GM18508 (cell line): ENCODE measurements at regions not wholly inside any gene's neighbourhood (a gene's known extent, or its start where the extent isn't known, plus 50 kb on each side); places are given as distances from the start of the nearest gene placed in this dataset.
"Not testable (repeated sequence)": the region's sequence is repeated elsewhere in the genome, so short reads cannot be mapped to it uniquely, and the experiment has no call there.

Experiments used
- ATAC-seq: cut with Tn5 transposase; IDR thresholded peaks from one replicate; pipeline ENCODE4 v1.9.1; 2021; ENCODE audit warnings: moderate number of reproducible peaks; ENCODE audit not compliant: insufficient read depth, unreplicated experiment

- ATAC-seq, result no peak
Measured at GRCh38 chr17:70366386-70366785, 197.1 kb downstream of the KCNJ2 start.

GRCh38 chr17:70368011-70368410 lies 198.7 kb downstream of the KCNJ2 start:
- no peak for ATAC-seq

- no peak for ATAC-seq
Measured at GRCh38 chr17:70369391-70369790, 200.1 kb downstream of the KCNJ2 start.

DNA sequence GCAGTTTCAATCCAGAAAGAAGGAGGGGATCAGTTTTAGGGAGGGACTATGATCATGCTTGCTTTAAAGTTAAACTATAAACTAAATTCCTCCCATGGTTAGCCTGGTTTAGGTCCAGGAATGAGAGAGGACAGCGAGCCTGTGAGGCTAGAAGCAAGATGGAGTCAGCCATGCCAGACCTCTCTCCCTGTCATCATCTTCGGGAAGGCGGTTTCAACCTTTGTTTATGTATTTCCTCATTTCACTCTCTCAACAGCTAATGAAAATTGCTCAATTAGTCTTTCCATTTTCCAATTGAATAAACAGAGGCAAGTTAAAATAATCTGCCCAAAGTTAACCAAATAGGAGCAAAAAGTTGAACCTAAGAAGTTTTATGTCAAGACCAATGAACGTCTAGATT lies 201.5 kb downstream of the KCNJ2 start:
- no peak for ATAC-seq

DNA sequence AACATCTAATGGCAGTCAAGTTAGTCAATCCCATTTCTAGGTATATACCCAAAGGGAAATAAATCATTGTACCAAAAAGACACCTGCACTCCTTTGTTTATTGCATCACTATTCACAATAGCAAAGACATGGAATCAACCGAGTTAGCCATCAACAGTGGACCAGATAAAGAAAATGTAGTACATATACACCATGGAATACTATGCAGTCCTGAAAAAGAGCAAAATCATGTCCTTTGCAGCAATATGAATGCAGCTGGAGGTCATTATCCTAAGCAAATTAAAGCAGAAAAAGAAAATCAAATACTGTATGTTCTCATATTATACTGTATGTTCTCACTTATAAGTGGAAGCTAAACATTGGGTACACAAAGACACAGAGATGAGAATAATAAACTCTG lies 204.0 kb downstream of the KCNJ2 start:
- ATAC-seq, result no peak

DNA sequence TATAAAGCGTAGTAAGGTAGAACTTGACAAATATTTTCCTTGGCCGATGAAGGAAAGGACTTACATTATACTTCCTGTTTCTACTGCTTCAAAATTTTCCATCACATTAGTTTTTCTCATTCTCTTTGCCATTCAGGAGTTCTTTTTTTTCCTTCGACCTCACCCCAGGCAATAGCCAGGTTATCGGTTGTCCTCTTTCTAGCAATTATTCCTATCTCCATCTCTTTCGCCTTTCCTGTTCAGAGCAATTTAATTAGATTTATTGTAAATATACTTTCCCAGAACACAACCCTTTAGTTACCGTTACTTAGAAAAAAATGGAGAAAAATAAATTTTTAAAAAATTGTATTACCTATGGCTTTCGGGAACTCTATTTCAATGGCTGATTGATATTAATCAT lies 205.2 kb downstream of the KCNJ2 start:
- no peak for ATAC-seq

DNA sequence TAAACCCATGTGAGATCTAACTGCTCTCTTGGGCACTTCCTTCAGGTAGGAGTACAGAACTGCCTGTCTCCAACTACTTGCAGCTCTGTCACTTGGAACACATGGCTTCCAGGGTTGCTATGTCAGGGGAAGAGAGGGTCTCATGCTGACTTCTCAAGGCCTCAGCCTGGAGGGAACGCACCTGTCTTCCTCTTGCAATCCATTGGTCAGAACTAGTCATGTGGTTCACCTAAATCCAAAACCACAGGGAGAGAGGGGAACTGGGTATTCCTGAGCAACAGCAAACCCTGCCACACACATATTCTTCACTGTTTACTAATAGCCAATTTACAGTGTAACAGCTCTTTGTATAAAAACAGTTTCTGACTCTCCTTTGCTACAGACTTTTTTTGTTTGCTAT lies 206.1 kb downstream of the KCNJ2 start:
- ATAC-seq, result no peak

- no peak for ATAC-seq
Measured at GRCh38 chr17:70375813-70376770, 206.8 kb downstream of the KCNJ2 start.

DNA sequence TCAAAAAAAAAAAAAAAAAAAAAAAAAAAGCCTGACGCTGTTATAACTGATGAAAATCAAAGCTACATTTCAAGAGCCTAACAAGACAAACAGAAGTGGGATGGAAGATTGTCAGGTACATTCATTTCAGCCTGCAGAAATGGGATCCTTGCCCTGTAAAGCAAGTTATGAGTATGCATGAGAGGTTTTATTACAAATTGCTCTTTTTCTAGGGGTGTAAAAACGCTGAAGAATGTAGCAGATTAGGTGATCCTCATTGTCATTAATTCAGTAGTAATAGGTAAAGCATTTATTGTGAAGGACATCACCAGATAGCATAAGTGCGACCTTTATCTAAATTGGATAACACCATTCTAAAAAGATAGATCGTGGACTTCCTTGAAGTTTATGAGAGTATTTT lies 208.3 kb downstream of the KCNJ2 start:
- no peak for ATAC-seq

DNA sequence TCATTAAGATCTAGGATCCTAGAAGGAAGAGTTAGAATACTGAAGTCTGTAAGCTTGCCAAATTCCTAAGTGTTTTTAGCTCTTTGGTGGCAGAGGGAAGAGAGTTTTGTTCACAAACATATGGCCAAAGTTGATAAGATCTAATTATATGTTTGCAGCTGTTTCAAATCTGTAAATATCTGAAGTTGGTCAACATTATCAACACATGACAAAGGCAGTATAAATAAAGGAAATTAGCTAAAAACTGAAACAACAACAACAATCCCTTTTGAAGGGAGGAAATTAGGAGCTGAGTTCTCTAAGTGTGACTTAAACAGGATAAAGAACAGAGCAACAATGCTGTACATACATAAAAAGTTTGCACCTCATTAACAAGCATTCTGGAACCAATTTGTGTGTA lies 208.7 kb downstream of the KCNJ2 start:
- no peak for ATAC-seq

- no peak for ATAC-seq
Measured at GRCh38 chr17:70379945-70380344, 210.6 kb downstream of the KCNJ2 start.

- ATAC-seq, result not testable (repeated sequence)
Measured at GRCh38 chr17:70381916-70382315, 212.6 kb downstream of the KCNJ2 start.

- no peak for ATAC-seq
Measured at GRCh38 chr17:70388326-70388725, 219.0 kb downstream of the KCNJ2 start.

GRCh38 chr17:70389232-70389757 lies 220.0 kb downstream of the KCNJ2 start:
- ATAC-seq, result not testable (repeated sequence)

DNA sequence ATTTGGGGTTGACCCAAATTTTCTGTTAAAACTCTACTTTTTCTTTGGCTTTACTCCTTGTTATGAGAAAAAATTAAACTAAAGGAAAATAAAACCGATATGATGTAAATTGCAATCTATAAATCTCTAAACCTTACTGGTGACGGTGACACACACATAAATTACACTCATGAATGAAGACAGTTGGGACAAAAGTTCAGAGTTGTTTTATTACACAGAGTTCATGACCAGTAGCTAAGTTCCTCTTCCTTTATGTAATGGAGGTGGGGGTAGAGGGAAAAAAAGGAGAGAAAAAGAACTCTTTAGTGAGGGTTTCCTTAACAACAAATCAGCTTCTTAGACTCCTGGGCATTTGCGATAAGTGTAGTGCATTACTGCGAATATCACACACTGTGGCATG lies 220.7 kb downstream of the KCNJ2 start:
- ATAC-seq, result no peak

DNA sequence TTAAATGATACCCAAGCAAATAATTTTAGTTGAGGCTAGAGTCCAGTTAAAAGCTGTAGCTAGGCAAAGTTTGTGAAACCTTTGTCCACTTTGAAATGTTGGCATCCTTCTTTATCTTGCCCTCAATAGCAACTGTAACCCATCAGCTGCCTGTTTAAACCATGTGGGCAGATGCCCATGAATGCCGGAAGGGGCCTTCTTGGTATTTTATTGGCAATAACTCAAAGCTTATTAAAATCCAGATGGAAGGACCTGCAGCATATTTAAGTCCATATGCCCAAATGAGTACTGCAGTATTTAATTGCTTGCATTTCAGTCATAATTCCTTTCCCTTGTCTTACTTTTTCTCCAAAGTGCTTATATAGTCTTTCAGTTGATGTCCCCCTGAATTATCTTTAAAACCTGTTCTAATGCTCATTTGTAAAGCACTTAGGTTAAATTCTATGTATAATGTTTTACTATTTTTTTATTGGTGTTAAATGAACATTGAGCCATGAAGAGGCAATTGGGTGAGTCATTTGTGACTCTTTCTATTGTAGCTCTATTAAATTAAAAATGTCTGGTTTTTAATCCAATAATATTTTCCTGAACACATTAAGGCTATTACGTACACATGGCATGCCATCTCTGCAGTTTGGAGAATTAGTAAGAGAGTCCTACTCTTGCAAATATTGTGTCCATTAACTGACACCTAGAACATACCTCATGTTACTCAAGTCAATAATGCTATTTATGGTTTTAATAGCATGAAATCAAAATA lies 225.3 kb downstream of the KCNJ2 start:
- no peak for ATAC-seq

GRCh38 chr17:70405492-70406220 lies 236.3 kb downstream of the KCNJ2 start:
- no peak for ATAC-seq

GRCh38 chr17:70407506-70407905 lies 238.2 kb downstream of the KCNJ2 start:
- no peak for ATAC-seq

DNA sequence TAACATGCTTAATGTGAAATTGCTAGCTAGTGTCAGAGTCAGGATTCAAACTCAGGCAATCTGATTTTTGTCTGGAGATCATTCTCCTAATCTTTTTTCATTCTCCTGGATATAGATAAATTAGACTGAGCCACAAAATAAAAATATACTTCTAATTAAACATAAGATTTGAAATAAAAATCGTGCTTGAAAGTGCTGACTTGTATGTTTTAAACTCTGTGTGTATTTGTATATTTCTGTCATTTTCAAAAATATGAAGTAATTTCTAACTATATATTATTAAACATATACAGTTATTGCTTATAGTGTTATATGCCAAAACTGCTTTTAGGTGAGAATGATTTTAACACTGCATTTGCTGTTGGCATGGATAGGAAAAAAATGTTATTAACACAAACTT lies 239.4 kb downstream of the KCNJ2 start:
- no peak for ATAC-seq

GRCh38 chr17:70414300-70414699 lies 245.0 kb downstream of the KCNJ2 start:
- ATAC-seq, result no peak
